ENCODE measurements at regions not wholly inside any gene's neighbourhood (a gene's known extent, or its start where the extent isn't known, plus 50 kb on each side); places are given as distances from the start of the nearest gene placed in this dataset.

- TF ChIP-seq YY1 (IDR thresholded peaks at IDR 0.05; ENCODE audit: insufficient read depth, insufficient read length) = no peak
- no peak for TF ChIP-seq SUZ12 (IDR thresholded peaks at IDR 0.05; ENCODE audit: extremely low read depth, insufficient read depth, insufficient read length)
- no peak for TF ChIP-seq ZNF274 (IDR thresholded peaks at IDR 0.05; ENCODE audit: low read depth, low read length)
Observed at GRCh38 chr11:82046778-82047177, 686.9 kb downstream of the FAM181B start.
